Testis (tissue), 2 donors: ENCODE measurements at regions not wholly inside any gene's neighbourhood (a gene's known extent, or its start where the extent isn't known, plus 50 kb on each side); places are given as distances from the start of the nearest gene placed in this dataset.

ENCODE experiments used
- DNase-seq: peaks from one replicate; pipeline ENCODE4 v3.0.0-alpha.2; 2019
- H3K27ac ChIP-seq, 2 donors: fragments of 200-600 bp; sonication (generic); one replicate each; pipeline ENCODE4 v1.5.1; 2019
- H3K27me3 ChIP-seq: fragments of 200-600 bp; sonication (generic); one replicate; pipeline ENCODE4 v1.5.1; 2019
- H3K36me3 ChIP-seq: fragments of 200-600 bp; sonication (generic); one replicate; pipeline ENCODE4 v1.5.1; 2017; ENCODE audit warnings: low read depth; ENCODE audit errors: missing control alignments
- H3K4me1 ChIP-seq: fragments of 200-600 bp; sonication (generic); one replicate; pipeline ENCODE4 v1.5.1; 2019
- H3K4me3 ChIP-seq, 2 donors: fragments of 200-600 bp; sonication (generic); one replicate each; pipeline ENCODE4 v1.5.1; 2017 to 2019
- H3K9me3 ChIP-seq: fragments of 200-600 bp; sonication (generic); one replicate; pipeline ENCODE4 v1.5.1; 2017
- CTCF ChIP-seq, 3 experiments: fragments of 450-650 bp in 2 of 3; fragments of 200-600 bp in 1 of 3; sonication (generic) in 1 of 3; IDR thresholded peaks; one replicate each; pipeline ENCODE4 v1.5.1; 2016 to 2019; ENCODE audit warnings: antibody characterized with exemption in 3 of 3, mild to moderate bottlenecking in 2 of 3, moderate library complexity in 1 of 3
- POLR2A ChIP-seq: fragments of 450-650 bp; IDR thresholded peaks from one replicate; pipeline ENCODE4 v1.6.1; 2017; ENCODE audit warnings: antibody characterized with exemption, mild to moderate bottlenecking, moderate library complexity
- WGBS, 2 donors: methylation state at CpG; one replicate each; pipeline ENCODE4 v1.1.5; 2018; 5-methylcytosine and 5-hydroxymethylcytosine counted together
- intact Hi-C: fragments of 100-400 bp; cut with DNase I; formaldehyde crosslinking; loops from one replicate; pipeline ENCODE4 v1.15.1; 2023; ENCODE audit warnings: low total_unique reads

DNA sequence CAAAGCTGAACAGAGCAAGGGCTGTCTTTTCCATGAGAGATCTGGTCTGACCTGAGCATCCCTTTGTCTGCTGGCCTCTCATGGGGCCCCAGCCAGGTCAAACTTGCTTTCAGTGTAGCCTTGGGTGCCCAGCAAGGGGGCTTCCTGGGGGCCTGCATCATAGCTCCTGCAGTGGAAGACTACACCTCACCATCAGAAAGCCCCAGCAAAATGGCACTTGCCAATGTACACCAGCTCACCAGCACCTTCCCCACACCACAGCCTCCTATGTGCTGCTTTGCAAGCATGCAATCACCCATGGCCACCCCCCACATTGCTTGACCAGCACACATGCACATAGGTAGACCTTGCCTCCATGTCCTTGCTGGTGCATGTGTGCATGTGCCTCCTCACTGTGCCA is 1478.1 kb downstream of the FSTL5 start:
- Histone ChIP-seq H3K4me1 (no peaks in the 10 kb centered on the region), H3K36me3 (no peaks in the 10 kb centered on the region), H3K27ac (no peak overlapping the region), H3K9me3 (no peaks in the 10 kb centered on the region), H3K4me3 (no peak overlapping the region), H3K27me3 (no peaks in the 10 kb centered on the region)
- intact Hi-C loops: no loop called here
- no peak for DNase-seq
- TF ChIP-seq CTCF (IDR thresholded peaks at IDR 0.05) (no peak), POLR2A (no peak)

DNA sequence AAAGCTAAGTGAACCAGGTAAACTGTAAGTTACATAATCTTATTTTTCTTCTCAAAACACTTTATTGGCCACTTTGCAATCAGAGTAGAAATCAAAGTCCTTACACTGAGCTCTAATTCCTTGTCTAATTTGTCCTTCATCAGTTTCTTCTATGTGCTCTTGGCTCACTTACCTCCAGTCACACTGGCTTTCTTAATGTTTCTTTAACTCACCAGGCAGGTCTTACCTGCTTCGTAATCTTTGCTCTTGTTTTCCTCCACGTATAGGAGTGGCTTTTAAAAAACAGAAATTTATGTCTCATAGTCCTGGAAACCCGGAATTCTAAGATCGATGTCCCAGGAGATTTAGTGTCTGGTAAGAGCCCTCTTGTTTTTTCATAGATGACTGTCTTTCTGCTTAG is 1462.1 kb downstream of the FSTL5 start:
- Histone ChIP-seq H3K27ac (no peak overlapping the region), H3K4me1 (no peaks in the 10 kb centered on the region), H3K27me3 (no peaks in the 10 kb centered on the region), H3K36me3 (no peaks in the 10 kb centered on the region), H3K4me3 (no peak overlapping the region), H3K9me3 (no peaks in the 10 kb centered on the region)
- WGBS, 2 donors: 54 to 72% methylated on average over 4 of the region's 4 CpGs
- no peak for DNase-seq
- TF ChIP-seq CTCF (IDR thresholded peaks at IDR 0.05) (no peak), POLR2A (no peak)
- intact Hi-C loops: no loop called here

GRCh38 chr4:160709026-160709425 is 1454.8 kb downstream of the FSTL5 start:
- no peak for DNase-seq
- intact Hi-C loops: no loop called here
- Histone ChIP-seq H3K27ac (no peak overlapping the region), H3K27me3 (no peaks in the 10 kb centered on the region), H3K36me3 (no peaks in the 10 kb centered on the region), H3K9me3 (no peaks in the 10 kb centered on the region), H3K4me1 (no peaks in the 10 kb centered on the region), H3K4me3 (no peak overlapping the region)
- WGBS, 2 donors: 39 to 45% methylated on average over 2 of the region's 2 CpGs
- TF ChIP-seq POLR2A (no peak), CTCF (IDR thresholded peaks at IDR 0.05) (no peak)

DNA sequence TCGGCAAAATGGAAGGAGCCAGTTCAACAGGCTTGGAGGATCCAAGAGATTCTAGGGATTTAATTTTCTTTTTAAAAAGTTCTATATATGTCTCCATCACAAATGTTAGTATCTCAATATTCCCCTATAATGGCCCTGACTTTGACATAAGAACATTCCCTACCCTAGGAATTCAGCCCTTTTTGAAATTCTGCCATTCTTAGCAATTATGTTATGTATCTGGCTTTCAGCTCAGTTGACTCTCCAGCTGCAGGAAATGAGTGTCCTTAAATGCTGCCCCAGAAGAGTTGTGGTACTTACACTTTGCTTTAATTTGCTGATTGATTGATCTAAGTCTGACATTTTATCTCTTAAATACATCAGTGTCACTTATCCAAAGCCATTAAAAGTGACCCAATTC is 1454.3 kb downstream of the FSTL5 start:
- no peaks in the 10 kb centered on the region for H3K4me1 ChIP-seq
- intact Hi-C loops: no loop called here
- H3K36me3 ChIP-seq: no peaks in the 10 kb centered on the region
- H3K9me3 ChIP-seq: no peaks in the 10 kb centered on the region
- no peaks in the 10 kb centered on the region for H3K27me3 ChIP-seq
- no peak overlapping the region for H3K4me3 ChIP-seq
- no peak overlapping the region for H3K27ac ChIP-seq
- WGBS, 2 donors: 58 to 75% methylated on average over 1 of the region's 1 CpG
- no peak for TF ChIP-seq POLR2A
- no peak for TF ChIP-seq CTCF (IDR thresholded peaks at IDR 0.05)
- DNase-seq: no peak

- DNase-seq: no peak
Observed at GRCh38 chr4:160716551-160716950, 1447.2 kb downstream of the FSTL5 start.

More at GRCh38 chr4:160716551-160716950, 1447.2 kb downstream of the FSTL5 start:
- no peaks in the 10 kb centered on the region for H3K9me3 ChIP-seq
- H3K27me3 ChIP-seq: no peaks in the 10 kb centered on the region
- intact Hi-C loops: no loop called here
- H3K4me3 ChIP-seq: no peak overlapping the region
- WGBS, 2 donors: 90 to 92% methylated on average over 2 of the region's 2 CpGs
- TF ChIP-seq POLR2A (no peak), CTCF (IDR thresholded peaks at IDR 0.05) (no peak)
- no peaks in the 10 kb centered on the region for H3K4me1 ChIP-seq
- H3K27ac ChIP-seq: no peak overlapping the region
- no peaks in the 10 kb centered on the region for H3K36me3 ChIP-seq
